Peyer's patch (tissue), 4 donors: ENCODE measurements at regions not wholly inside any gene's neighbourhood (a gene's known extent, or its start where the extent isn't known, plus 50 kb on each side); places are given as distances from the start of the nearest gene placed in this dataset.

Experiments used
- POLR2A ChIP-seq, 2 donors: fragments of 450-650 bp; IDR thresholded peaks; one replicate each; pipeline ENCODE4 v1.5.1; 2017; ENCODE audit warnings: antibody characterized with exemption in 2 of 2, mild to moderate bottlenecking in 2 of 2, moderate library complexity in 2 of 2
- TF ChIP-seq, protein P1 (sequence below), 6 experiments: fragments of 450-650 bp in 4 of 6; fragments of 200-600 bp in 2 of 6; sonication (generic) in 1 of 6; IDR thresholded peaks; one replicate each; pipeline ENCODE4 v1.5.1; 2017 to 2019; ENCODE audit warnings: antibody characterized with exemption in 6 of 6, mild to moderate bottlenecking in 3 of 6, moderate library complexity in 1 of 6

DNA sequence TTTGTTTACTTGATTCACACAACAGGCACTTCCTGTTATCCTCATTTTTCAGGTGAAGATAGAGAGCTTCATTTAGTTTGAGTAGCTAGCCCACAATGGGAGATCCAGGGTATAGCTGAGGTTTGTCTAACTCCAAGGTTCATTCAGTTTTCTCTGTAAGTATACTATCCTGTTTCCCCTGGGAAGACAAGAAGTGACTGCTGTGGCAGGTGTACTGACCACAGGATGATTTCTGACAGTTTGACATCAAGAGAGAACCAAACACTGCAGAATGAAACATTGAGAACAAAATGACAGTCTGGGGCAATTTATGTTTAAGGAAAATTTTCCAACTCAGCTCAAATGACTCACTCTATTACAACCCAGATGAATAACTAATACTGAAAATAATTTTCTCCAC is 958.0 kb downstream of the STPG2 start:
- TF ChIP-seq, protein P1, sequence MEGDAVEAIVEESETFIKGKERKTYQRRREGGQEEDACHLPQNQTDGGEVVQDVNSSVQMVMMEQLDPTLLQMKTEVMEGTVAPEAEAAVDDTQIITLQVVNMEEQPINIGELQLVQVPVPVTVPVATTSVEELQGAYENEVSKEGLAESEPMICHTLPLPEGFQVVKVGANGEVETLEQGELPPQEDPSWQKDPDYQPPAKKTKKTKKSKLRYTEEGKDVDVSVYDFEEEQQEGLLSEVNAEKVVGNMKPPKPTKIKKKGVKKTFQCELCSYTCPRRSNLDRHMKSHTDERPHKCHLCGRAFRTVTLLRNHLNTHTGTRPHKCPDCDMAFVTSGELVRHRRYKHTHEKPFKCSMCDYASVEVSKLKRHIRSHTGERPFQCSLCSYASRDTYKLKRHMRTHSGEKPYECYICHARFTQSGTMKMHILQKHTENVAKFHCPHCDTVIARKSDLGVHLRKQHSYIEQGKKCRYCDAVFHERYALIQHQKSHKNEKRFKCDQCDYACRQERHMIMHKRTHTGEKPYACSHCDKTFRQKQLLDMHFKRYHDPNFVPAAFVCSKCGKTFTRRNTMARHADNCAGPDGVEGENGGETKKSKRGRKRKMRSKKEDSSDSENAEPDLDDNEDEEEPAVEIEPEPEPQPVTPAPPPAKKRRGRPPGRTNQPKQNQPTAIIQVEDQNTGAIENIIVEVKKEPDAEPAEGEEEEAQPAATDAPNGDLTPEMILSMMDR (IDR thresholded peaks at IDR 0.05), result no peak
- no peak for TF ChIP-seq POLR2A (IDR thresholded peaks at IDR 0.05)
